Right lobe of liver (tissue), 6 donors: ENCODE measurements at regions not wholly inside any gene's neighbourhood (a gene's known extent, or its start where the extent isn't known, plus 50 kb on each side); places are given as distances from the start of the nearest gene placed in this dataset.

Source experiments
- ATAC-seq, 4 donors: fragments of 200-7000 bp; cut with Tn5 transposase; one replicate each; pipeline ENCODE4 v1.9.1; 2020; ENCODE audit warnings: mild to moderate bottlenecking in 4 of 4, moderate library complexity in 4 of 4
- DNase-seq, 3 donors: peaks; one replicate each; pipeline ENCODE4 v3.0.0-alpha.2; 2020
- H3K27ac ChIP-seq, 3 donors: fragments of 200-600 bp; one replicate each; pipeline ENCODE4 v1.8.0; 2022
- H3K27me3 ChIP-seq, 2 donors: fragments of 200-600 bp; one replicate each; pipeline ENCODE4 v1.8.0; 2022
- H3K36me3 ChIP-seq, 4 donors: fragments of 200-600 bp; sonication (generic) in 1 of 4; one replicate each; pipeline versions ENCODE4 v1.5.1 to v1.8.0; 2017 to 2022; ENCODE audit warnings: control low read depth in 1 of 4
- H3K4me1 ChIP-seq, 4 donors: fragments of 200-600 bp; sonication (generic) in 1 of 4; one replicate each; pipeline versions ENCODE4 v1.5.1 to v1.8.0; 2017 to 2022; ENCODE audit warnings: control low read depth in 1 of 4
- H3K4me3 ChIP-seq, 3 donors: fragments of 200-600 bp; one replicate each; pipeline ENCODE4 v1.8.0; 2022
- H3K9me3 ChIP-seq, 4 donors: fragments of 200-600 bp; sonication (generic) in 1 of 4; one replicate each; pipeline versions ENCODE4 v1.5.1 to v1.8.0; 2017 to 2022; ENCODE audit warnings: control low read depth in 1 of 4
- CTCF ChIP-seq, 4 donors: fragments of 200-600 bp in 3 of 4; fragments of 450-650 bp in 1 of 4; IDR thresholded peaks; one replicate each; pipeline versions ENCODE4 v1.5.1 to v1.8.0; 2016 to 2022; ENCODE audit warnings: antibody characterized with exemption in 4 of 4, mild to moderate bottlenecking in 2 of 4
- POLR2A ChIP-seq: fragments of 450-650 bp; IDR thresholded peaks from one replicate; pipeline ENCODE4 v1.6.1; 2017; ENCODE audit warnings: antibody characterized with exemption, mild to moderate bottlenecking
- WGBS: methylation state at CpG from one replicate; pipeline ENCODE4 v1.1.6; 2018; ENCODE audit warnings: low coverage, low lambda C conversion rate; ENCODE audit not compliant: insufficient coverage; ENCODE audit errors: missing lambda C conversion rate; 5-methylcytosine and 5-hydroxymethylcytosine counted together
- intact Hi-C, 2 donors: fragments of 100-400 bp; cut with DNase I; formaldehyde crosslinking; loops; one replicate each; pipeline versions ENCODE4 v1.11.2 to v1.14.1; 2022
- donor health status: DM: no; HTN: yes; CAD: no.
- donor health status: DM: no; HTN: no; CAD: no.
- donor health status: DM: no; HTN: no; CAD: no.
- donor health status: DM: no; HTN: yes; CAD: no.
- donor health status: DM: no; HTN: yes; CAD: no.

- WGBS, result 71% methylated on average over 1 of the region's 1 CpG
- Histone ChIP-seq H3K27ac (no peak overlapping the region), H3K4me1 (peaks cover 0 to under 1% (median 0%) of the 10 kb centered on the region in 4 donors), H3K36me3 (no peaks in the 10 kb centered on the region), H3K9me3 (no peaks in the 10 kb centered on the region), H3K27me3 (no peaks in the 10 kb centered on the region), H3K4me3 (no peak overlapping the region)
- no peak for ATAC-seq
- no peak for DNase-seq
- intact Hi-C loops, result no loop called here
- TF ChIP-seq POLR2A (no peak), CTCF (IDR thresholded peaks at IDR 0.05) (no peak)
These were observed 1324.5 kb upstream of the DDX18 start for GRCh38 chr2:116489944-116490343.

- ATAC-seq (no peak), DNase-seq (no peak)
- Histone ChIP-seq H3K27me3 (no peaks in the 10 kb centered on the region), H3K27ac (no peak overlapping the region), H3K4me1 (peaks cover 0 to 1% (median 0%) of the 10 kb centered on the region in 4 donors), H3K36me3 (no peaks in the 10 kb centered on the region), H3K9me3 (no peaks in the 10 kb centered on the region), H3K4me3 (no peak overlapping the region)
- intact Hi-C loops, result no loop called here
- TF ChIP-seq POLR2A, result no peak
- no peak for TF ChIP-seq CTCF (IDR thresholded peaks at IDR 0.05)
- WGBS, result 64% methylated on average over 8 of the region's 9 CpGs
These were observed 1323.9 kb upstream of the DDX18 start for GRCh38 chr2:116490511-116491145.

GRCh38 chr2:116491292-116491691 is 1323.2 kb upstream of the DDX18 start:
- ATAC-seq (no peak), DNase-seq (no peak)
- WGBS, result 77% methylated on average over 11 of the region's 11 CpGs
- TF ChIP-seq POLR2A (no peak), CTCF (IDR thresholded peaks at IDR 0.05) (no peak)
- intact Hi-C loops, result no loop called here
- no peaks in the 10 kb centered on the region for H3K27me3 ChIP-seq
- H3K9me3 ChIP-seq, result no peaks in the 10 kb centered on the region
- H3K27ac ChIP-seq, result no peak overlapping the region
- no peak overlapping the region for H3K4me3 ChIP-seq
- no peaks in the 10 kb centered on the region for H3K36me3 ChIP-seq
- H3K4me1 ChIP-seq, result peaks cover 0 to 1% (median 0%) of the 10 kb centered on the region in 4 donors

GRCh38 chr2:116499389-116499788 is 1315.1 kb upstream of the DDX18 start:
- no peak overlapping the region for H3K4me3 ChIP-seq
- peaks cover 0 to 1% (median 0%) of the 10 kb centered on the region in 4 donors for H3K4me1 ChIP-seq
- TF ChIP-seq CTCF (IDR thresholded peaks at IDR 0.05) (no peak), POLR2A (no peak)
- WGBS, result 25% methylated on average over 5 of the region's 5 CpGs
- intact Hi-C loops, result no loop called here
- no peak for DNase-seq
- no peak overlapping the region for H3K27ac ChIP-seq
- no peaks in the 10 kb centered on the region for H3K36me3 ChIP-seq
- ATAC-seq, result no peak
- no peaks in the 10 kb centered on the region for H3K27me3 ChIP-seq
- no peaks in the 10 kb centered on the region for H3K9me3 ChIP-seq
